GM21390 (cell line): ENCODE measurements at regions not wholly inside any gene's neighbourhood (a gene's known extent, or its start where the extent isn't known, plus 50 kb on each side); places are given as distances from the start of the nearest gene placed in this dataset.

ENCODE experiments used
- ATAC-seq: cut with Tn5 transposase; IDR thresholded peaks from one replicate; pipeline ENCODE4 v1.9.1; 2021; ENCODE audit not compliant: unreplicated experiment

- ATAC-seq = no peak
Measured at GRCh38 chr14:62629176-62629725, 416.0 kb downstream of the KCNH5 start.

DNA sequence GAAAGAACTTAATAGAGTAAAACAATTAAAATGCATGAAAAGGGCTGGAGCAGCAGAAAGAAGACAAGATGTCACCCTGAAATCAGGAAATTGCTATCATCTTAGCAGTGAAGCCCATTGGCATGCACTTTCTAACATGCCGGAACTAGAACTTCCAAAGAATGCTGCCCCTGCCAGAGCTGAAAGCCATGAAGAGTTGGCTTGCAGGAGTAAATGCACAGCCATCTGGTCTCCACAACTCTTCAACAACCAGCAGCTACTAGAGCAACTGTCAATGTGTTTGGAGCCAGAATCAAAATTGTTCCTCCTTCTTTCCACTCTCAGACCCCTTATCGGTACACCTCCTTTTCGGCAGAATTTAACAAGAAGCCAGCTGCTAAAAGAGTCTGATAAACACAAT, 414.1 kb downstream of the KCNH5 start:
- ATAC-seq = no peak

- ATAC-seq = no peak
Measured at GRCh38 chr14:62632771-62633170, 412.5 kb downstream of the KCNH5 start.

GRCh38 chr14:62645649-62646048, 399.6 kb downstream of the KCNH5 start:
- ATAC-seq = no peak
